ENCODE measurements at regions not wholly inside any gene's neighbourhood (a gene's known extent, or its start where the extent isn't known, plus 50 kb on each side); places are given as distances from the start of the nearest gene placed in this dataset.

DNA sequence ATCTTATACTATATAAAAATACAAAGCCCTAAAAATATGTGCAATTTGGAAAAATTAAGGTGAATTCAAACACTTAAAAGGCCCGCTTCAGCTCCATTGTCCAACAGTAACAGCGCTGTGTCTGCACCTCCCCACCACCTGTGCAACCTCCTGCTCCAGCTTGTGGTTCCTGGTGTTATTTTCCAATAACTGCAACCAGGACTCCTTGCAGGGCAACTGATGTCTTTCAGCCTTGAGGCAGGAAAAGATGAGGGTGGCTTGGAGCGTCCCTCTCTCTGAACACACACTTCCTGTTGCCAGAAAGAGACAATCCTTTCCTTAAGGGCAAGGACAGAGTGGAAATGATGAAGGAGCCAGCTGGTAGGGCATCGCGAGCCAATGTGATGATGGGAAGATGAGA is 336.0 kb downstream of the GLRX3 start:
- DNase-seq (ENCODE audit: low read depth): no peak
- no peak overlapping the region for H3K4me3 ChIP-seq (ENCODE audit: low read depth, low read length)

DNA sequence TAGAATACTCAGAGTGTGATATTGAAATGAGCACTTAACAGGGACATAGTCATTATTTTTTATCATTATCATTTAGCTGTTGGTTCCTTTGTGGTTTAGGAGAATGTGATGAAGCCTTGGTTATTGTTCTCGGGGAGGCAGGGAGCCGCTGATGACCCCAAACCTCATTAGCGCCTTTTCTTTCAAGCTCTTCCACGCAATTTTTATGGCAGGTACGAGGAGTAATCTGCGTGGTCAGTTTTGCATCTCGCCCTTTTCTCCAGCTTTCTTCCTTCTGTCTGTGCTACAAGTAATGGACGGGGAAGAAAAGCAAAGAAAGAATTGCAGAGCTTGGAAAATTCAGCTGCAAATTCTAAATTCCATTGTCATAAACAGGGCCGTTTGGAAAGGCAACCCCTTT is 338.4 kb downstream of the GLRX3 start:
- H3K4me3 ChIP-seq (ENCODE audit: low read depth, low read length): no peak overlapping the region
- DNase-seq (ENCODE audit: low read depth): no peak

DNA sequence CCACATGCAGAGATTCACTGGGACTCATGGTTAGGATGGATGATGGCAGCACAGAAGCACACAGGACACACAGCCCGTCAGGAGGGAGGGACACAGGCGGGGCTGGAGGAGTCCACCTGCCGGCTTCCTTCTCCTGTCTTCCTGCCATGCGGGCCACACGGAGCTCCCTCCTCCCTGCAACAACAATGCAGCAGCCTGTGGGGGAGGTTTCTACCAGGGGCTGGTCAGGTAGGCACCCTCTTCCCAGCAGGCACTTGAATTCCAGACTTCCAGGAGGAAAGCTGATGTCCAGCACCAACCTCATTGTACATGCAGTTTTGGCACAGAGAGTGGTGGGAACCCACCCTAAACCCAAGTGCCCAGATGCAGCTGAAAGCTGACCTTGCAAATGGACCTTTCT is 341.2 kb downstream of the GLRX3 start:
- DNase-seq (ENCODE audit: low read depth): no peak
- H3K4me3 ChIP-seq (ENCODE audit: low read depth, low read length): no peak overlapping the region

DNA sequence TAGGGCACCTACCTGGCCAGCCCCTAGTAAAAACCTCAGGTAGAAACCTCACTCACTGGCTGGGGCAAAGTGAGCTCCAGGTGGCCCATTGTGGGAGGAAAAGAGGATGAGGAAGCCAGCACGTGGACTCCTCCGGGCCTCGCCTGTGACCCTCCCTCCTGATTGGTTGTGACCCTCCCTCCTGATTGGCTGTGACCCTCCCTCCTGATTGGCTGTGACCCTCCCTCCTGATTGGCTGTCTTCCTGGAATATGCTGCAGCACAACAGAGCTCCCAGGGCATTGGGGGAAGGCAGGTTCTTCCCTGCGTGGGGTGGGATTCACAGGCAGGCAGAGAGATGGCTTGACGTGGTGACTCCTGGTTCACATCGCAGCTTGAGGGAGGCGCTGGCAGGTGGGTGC is 343.0 kb downstream of the GLRX3 start:
- no peak overlapping the region for H3K4me3 ChIP-seq (ENCODE audit: low read depth, low read length)

DNA sequence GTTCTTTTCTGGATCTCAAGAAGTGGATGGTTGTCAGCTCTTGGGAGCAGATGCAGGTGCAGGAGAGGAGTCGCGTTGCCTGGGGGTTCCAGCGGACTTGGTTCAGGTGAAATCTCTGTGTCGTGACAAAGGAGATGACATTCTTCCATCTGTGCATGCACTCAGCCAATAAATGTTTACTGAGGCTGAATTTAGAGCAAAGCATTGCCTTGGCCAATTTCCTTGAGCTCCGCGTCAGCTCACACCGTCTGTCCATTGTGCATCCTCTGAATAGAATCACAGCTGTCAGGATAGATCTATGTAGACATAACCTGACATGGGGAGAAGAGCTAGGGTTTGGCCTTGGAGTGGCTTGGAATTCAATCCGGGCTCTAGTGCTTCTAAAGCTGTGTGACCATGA is 343.7 kb downstream of the GLRX3 start:
- DNase-seq (ENCODE audit: low read depth): no peak
- H3K4me3 ChIP-seq (ENCODE audit: low read depth, low read length): no peak overlapping the region

More for the DNA sequence above, 343.0 kb downstream of the GLRX3 start:
- no peak for DNase-seq (ENCODE audit: low read depth)

DNA sequence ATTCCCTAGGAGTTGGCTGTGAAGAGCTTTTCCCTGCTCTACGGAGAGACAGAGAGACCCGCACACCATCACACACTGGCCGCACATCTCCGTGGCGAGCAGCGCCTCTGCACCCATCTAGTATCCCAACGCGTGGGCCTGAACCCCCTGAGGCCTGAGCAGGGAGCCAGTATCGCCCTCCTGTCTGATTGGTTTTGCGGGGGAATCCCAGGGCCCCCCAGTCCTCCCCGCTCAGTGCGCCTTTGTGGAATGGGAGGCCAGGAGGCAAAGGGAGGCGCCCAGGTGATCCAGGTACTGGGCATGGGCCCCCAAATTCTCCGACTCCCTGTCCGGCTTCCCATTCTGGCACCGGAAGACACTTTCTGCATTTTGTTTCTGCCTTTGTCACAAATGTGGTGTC is 344.3 kb downstream of the GLRX3 start:
- H3K4me3 ChIP-seq (ENCODE audit: low read depth, low read length): no peak overlapping the region
- no peak for DNase-seq (ENCODE audit: low read depth)

DNA sequence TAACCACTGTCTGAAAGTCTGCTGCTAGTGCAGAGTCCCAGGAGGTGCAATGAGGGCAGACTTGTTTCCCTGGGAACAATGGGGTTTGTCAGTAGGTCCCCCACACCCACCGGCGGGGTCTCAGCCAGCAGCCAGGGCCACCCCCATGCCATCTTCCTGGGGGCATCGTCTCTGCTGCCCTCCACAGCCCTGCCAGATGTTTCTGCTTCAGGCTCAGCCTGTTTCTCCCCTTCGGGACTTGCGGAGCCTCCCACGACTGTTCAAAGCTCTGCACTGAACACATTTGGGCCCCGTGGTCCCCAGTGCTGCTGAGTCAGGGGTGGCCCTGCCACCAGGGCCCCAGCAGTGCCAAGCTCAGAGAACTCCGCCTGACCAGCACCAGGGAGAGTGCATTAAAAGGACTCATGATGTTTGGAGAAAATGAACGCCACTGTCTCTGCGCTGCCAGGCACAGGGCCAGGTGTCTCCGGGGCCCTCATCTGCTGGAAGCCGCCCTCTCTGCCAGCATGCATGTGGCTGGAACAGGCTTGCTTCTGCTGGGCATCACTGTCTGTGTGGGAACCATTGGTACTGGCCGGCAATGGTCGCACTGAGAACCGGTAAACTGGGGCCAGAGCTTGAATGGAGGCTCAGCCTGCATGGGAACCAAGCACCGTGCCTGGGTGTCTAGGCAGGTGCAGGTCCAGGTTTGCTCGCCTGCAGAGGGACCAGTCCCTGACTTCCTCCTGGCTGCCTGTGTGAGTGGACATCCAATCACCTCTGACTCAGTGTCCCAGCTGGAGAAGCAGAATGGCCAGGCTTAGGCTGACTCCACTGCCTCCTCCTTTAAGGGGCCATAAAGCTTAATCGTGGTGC is 345.1 kb downstream of the GLRX3 start:
- DNase-seq (ENCODE audit: low read depth): no peak
- H3K4me3 ChIP-seq (ENCODE audit: low read depth, low read length): no peak overlapping the region

DNA sequence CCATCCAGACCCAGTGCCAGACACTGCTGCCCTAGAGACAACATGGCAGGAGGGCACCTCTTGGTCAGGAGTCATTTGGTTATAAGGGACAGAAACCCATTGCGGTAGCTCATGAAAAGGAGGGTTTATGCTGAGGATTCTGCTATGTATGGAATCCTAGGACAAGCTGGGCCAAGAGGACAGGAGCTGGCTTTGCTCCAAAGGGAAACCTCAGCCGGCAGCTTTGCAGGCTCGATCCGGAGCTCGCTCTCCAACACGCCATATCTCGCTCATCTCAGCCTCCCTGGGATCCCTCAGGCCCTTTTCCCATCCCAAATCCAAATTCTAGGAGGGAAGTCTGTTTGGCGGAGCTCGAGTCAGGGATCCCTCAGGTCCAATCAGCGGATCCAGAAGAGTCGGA is 345.7 kb downstream of the GLRX3 start:
- H3K4me3 ChIP-seq (ENCODE audit: low read depth, low read length): no peak overlapping the region
- no peak for DNase-seq (ENCODE audit: low read depth)

DNA sequence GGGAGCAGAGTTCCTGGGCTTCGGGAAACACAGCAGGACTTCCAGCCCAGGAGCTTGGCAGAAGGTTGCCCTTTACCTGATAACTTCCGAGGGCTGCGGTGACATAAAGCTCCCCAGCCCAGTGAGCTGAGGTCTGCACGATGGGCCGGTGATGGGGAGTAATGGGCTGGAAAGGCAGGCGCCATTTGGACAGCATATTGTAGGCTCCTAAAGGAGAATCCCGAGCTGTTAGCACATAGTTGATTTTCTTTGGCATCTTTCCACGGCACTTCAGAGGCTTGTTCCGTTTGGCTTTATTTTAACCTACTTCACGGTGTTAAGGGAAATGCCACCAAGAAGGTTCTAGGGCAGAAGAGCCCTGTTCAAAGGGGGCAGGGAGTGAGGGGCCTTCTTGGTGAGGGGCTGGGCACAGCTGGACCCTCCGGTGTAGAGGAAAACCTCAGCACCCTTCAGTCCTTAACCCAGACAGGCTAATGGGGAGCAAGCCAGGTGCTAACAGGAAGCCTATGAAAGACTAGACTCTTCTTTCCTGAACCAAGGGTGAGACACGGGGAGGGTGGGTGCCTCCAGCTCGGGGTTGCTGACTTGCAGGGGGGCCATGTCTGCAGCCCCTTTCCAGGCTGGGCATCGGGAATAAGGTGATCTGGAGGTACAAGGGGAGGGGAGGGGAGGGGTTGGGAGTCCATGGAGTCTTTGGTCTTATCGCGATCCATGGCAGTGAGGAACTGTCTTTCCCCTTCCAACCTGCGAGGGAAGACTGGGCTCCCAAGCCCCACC is 347.7 kb downstream of the GLRX3 start:
- DNase-seq (ENCODE audit: low read depth): no peak
- no peak overlapping the region for H3K4me3 ChIP-seq (ENCODE audit: low read depth, low read length)

DNA sequence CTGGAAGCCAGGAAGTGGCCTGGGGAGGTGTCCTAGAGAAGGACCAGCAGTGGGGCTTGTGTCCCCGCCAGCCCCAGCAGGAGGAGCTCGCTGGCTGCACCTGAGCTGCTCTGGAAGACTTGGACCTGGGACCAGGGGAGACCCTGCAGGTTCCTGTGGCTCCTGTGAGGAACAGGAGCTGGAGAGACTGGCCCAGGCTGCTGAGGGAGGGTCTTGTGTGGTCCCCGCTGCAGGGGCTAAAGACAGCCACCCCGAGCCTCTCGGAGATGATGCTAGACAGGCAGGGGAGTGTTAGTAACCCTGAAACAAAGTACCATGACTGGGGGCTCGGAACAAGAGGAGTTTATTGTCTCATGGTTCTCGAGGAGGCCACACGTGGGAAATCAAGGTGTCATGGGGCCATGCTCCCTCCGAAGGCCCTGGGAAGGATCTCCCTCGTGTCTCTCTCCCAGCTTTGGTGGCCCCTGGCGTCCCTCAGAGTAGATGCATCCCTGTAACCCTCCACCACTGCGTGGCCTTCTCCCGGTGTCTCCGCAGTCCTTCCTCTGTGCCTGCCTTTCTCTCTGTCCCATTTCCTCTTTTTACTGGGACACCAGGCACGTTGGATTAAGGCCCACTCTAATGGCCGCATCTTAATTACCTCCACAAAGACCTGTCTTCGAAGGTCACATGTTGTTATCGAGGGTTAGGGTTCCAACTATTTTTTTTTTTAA is 348.4 kb downstream of the GLRX3 start:
- no peak for DNase-seq (ENCODE audit: low read depth)
- H3K4me3 ChIP-seq (ENCODE audit: low read depth, low read length): no peak overlapping the region

DNA sequence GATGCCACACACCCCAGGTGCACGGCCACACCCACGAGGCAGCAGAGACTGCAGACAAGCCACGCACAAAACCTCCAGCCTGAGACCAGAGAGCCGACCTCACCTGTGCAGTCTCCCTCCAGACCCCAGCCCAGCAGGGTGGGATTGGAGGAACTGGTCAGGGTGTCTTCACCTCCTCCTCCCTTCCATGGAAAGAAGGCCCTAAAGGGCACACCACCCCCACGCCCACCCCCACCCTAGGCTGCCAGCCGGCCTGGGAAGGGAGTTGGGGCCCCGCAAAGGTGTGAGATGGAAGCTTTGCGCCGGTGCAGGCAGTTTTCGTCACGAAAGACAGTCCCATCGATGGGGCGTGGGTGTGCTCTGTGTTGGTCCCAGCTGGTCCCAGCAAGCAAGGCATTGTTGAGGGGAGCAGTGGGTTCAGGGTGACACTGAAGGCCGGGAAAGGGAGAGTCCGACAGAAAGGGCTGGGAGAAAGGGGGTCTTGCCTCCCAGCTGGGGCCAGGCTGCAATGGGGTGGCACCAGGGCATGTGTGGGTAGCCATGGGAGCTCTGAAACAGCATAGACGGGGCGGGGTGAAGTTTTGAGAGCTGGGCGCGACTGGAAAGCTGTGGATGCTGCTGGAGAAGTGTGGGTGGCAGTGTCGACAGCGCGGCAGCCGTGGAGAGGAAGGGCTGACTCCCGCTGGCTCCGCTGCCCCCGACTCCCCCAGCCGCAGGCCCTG is 349.2 kb downstream of the GLRX3 start:
- DNase-seq (ENCODE audit: low read depth): no peak
- no peak overlapping the region for H3K4me3 ChIP-seq (ENCODE audit: low read depth, low read length)

DNA sequence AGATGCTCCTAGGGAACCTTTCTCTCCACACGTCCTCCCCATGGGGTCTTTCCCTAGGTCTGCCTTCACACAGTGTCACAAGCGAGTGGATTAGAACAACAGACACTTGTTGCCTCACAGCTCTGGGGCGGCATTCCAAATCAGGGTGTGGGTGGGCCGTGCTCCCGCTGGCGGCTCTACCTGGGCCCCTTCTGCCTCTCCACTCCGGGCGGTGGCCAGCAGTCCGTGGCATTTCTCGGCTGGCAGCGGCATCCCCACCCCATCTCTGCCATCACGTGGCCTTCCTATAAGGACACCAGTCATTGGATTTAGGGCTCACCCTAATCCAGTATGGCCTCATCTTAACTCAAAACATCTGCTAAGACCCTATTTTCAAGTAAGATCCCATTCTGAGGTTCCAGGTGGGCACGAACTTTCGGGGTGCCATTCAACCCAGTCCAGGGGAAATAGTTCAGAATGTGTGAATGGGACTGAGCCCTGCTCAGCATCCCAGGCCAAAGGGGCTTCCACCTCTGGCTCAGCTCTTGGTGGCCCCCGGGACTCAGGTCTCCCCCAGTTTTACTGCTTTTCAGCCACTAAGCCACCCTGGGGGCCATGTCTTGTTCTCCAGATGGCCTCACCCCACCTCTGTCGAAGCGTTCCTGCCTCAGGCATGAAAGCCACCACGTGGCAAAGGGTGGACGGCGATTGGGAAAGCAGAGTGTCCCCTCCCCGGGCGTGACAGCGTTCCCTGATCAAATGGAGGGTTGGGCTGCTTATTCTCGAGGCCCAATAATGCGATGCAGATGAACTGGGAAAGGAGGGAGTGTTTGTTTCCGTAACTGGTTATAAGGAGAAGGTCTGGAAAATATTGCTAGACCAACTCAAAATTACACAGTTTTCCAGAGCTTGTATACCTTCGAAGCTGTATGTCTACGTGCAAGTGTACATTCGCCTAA is 350.0 kb downstream of the GLRX3 start:
- no peak overlapping the region for H3K4me3 ChIP-seq (ENCODE audit: low read depth, low read length)
- DNase-seq (ENCODE audit: low read depth): no peak

DNA sequence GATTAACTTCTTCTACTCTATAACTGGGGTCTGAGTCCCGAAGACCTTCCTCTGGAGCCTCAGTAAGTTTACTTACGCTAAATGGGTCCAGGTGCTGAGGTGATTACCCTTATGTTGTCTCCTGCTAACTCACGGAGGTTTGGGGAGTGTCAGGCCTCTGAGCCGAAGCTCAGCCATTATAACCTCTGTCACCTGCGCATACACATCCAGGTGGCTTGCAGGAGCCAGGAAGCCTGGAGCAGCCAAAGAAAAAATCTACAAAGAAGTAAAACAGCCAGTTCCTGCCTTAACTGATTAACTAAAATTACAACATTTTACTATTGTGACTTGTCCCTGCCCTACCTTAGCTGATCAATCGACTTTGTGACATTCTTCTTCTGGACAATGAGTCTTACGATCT is 350.7 kb downstream of the GLRX3 start:
- H3K4me3 ChIP-seq (ENCODE audit: low read depth, low read length): no peak overlapping the region
- DNase-seq (ENCODE audit: low read depth): no peak

DNA sequence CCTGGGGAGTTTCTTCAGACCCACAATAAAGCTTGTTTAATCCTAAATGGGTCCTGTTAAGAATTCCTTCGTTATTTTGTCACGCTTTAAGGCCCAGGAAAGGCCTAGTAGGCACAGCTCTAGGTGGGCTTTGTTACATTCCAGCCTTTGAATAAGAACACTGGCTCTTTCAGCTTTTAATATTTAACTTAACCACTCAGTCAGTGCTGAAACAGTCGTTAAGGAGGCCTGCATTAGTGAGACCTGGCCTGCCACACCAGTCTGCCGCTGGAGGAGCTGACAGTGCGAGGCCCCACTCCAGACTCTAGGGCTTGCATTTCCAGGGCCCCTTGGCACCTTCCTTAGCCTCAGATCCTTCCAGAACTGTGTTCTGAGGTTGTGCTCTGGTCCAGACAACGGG is 351.4 kb downstream of the GLRX3 start:
- no peak overlapping the region for H3K4me3 ChIP-seq (ENCODE audit: low read depth, low read length)
- no peak for DNase-seq (ENCODE audit: low read depth)

DNA sequence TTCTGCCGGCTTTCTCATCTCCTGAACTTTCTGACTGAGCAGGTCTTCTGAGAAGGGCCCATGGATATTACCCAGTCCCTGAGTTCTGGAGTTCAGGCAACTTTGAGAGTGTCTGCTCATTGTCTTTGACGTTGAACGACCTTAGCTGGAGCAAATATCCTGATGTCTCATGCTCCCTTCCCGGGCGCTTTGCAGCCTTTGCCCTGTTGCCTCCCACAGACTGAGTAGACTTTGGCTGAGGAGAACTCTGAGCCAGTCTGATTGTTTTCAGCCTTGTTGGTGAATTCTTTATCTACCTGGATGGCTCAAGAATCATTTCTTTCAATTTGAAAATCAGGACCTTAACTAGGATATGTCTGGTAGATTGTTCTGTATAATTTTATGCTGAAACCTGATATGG is 353.7 kb downstream of the GLRX3 start:
- no peak for DNase-seq (ENCODE audit: low read depth)
- no peak overlapping the region for H3K4me3 ChIP-seq (ENCODE audit: low read depth, low read length)

DNA sequence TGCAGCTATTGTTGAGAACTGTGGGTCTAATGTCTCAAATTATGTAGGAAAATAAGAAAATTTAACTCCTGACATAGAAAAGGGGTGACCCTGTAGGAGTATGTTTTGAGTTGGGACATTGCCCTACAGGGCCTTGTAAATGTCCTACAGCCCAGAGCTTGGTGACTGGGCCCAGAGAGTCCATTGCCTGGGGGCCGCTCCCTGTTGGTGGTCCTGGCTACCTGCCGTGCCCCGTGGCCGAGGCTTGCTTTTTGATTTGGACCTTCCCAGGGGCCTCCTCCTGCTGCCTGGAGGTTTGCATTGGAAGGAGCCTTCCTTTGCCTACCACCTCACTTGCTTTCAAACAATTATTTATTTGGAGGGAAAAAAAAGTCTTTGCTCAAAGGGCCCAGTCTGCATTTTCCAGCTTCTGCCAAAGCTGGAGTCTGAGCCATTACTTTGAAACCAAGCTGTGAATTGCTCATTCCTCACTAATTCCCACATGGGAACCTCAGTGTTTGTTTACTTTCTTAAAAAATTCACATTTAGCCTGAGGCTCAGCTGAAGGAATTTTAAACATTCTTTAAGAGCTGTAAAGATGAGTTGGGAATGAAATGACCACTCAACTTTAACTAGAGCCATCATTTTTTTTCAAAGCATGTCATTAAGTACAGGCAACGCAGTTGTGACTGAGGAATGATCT is 355.0 kb downstream of the GLRX3 start:
- DNase-seq (ENCODE audit: low read depth): no peak

DNA sequence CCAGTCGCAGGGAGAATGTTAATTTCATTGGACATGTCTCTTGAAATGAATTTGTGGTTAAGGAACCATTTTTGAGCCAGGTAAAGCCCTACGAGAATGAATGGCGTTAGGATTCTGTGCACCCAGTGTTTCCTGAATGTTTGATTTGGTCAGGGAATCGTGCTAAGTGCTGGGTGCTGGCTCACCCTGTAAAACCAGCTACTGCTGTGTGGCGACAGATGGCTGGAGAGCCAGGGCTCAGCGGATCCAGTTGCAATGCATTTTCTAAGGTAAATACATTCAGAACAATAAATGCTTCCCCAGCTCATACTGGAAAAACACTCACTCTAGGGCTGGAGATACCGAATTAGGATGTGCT is 355.5 kb downstream of the GLRX3 start:
- DNase-seq (ENCODE audit: low read depth): no peak
- H3K4me3 ChIP-seq (ENCODE audit: low read depth, low read length): no peak overlapping the region

More for the DNA sequence above, 355.0 kb downstream of the GLRX3 start:
- no peak overlapping the region for H3K4me3 ChIP-seq (ENCODE audit: low read depth, low read length)

DNA sequence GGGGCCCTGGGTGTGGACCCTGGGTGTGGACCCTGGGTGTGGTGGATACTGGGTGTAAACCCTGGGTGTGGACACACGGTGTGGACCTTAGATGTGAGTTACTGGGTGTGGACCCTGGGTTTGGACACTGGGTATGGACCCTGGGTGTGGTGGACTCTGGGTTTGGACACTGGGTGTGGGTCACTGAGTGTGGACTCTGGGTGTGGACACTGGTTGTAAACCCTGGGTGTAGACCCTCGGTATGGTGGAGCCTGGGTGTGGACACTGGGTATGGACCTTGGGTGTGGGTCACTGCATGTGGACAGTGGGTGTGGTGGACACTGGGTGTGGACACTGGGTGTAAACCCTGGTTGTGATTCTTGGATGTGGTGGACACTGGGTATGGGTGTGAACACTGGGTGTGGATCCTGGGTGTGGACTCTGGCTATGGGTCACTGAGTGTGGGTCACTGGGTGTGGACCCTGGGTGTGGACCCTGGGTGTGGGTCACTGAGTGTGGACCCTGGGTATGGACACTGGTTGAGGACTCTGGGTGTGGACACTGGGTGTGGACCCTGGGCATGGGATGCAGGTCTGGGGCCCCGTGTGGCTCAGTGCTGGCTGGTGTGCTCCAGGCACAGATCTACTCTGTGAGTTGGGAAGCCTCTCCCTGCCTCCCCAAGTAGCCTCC is 356.2 kb downstream of the GLRX3 start:
- no peak for DNase-seq (ENCODE audit: low read depth)
- H3K4me3 ChIP-seq (ENCODE audit: low read depth, low read length): no peak overlapping the region

Data from skeletal muscle cell (primary cell).